ENCODE measurements at regions not wholly inside any gene's neighbourhood (a gene's known extent, or its start where the extent isn't known, plus 50 kb on each side); places are given as distances from the start of the nearest gene placed in this dataset.
"Not testable (repeated sequence)": the region's sequence is repeated elsewhere in the genome, so short reads cannot be mapped to it uniquely, and the experiment has no call there.

DNA sequence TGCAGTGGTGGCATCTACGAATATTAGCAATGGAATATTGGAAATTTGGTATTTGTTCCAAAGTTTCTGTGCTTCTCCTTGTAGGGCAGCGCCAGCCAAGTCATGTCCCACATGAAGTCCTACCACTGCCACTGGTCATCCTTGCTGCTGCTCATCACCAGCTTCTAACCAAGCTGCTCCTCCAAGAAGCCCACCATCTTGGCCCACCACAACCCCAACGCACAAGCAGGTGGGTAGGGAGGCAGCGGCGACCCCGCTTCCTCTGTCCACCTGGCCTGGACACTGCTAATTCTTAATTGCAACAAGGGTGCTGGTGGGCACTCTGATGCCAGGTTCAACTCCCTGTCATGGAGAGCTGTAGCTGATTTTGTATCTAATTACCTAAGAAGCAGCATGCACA lies 291.2 kb upstream of the LYPLAL1 start:
- DNase-seq: no peak

DNA sequence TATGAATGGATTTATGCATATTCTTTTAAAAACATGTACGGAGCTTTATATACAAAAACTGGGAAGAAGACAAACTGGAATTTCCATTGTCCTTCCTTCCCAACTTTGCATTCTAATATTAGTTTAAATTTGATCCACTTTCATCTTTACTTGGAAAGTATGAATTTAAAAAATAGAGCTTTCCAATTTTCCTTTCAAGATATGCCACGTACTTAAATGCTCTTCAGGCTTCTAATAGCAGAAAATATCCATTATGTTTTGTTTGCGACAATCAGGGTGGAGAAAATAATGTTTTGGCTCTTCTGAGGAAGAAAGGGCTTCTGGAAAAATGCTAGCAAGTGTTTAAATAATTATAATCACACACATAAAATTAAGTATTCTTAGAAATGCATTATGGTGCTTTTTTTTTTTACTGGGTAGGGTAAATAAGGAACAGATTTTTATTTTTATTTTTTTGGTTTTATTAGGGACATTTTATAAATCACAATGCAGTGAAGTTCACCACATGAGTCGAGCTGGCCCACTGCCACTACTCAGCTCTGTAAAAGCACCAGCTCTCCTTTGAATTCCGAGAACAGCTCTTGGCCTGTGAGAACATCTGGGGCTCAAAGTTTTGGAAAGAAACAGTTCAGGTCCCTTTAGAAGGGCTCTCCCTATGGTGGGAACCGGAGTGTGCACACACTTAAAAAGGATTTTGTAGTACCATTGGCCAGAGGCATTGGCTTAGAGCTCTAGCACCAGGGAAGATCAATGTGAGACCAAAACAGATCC lies 287.4 kb upstream of the LYPLAL1 start:
- DNase-seq: no peak

DNA sequence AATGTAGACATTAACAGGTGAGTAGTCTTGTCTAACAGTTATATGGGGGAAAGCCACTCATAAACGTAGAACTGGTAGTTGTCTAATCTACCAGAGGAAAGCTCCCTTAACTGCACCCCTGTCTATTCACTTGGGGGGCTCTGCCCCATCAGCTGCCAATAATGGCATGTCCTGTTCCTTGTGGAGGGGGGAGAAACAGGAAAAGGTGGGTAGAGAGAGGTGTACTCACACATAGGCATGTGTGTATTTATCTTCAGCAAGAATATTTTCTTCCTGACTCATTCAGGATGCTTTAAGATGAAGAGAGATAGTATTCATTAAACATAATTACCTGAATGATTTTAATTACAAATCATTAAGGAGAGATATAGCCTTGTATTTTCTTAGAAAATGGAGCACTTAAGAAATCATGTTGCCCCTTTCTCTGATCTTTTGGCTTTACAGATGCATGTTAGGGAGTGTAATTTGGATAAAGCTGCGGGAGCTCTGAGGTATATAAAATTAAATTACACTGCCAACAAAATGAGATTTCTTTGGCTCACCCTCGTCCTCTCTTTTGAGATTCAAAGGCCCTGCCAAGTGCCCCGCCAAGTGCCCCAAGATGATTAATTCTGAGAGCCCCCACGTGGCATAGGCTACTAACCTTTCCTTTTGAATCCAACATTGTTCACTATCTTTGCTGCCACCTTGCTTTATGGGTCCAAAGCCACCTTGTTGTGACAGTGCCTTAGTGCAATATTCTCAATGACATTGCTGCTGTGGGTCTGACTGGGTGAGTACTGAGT lies 286.3 kb upstream of the LYPLAL1 start:
- no peak for DNase-seq

DNA sequence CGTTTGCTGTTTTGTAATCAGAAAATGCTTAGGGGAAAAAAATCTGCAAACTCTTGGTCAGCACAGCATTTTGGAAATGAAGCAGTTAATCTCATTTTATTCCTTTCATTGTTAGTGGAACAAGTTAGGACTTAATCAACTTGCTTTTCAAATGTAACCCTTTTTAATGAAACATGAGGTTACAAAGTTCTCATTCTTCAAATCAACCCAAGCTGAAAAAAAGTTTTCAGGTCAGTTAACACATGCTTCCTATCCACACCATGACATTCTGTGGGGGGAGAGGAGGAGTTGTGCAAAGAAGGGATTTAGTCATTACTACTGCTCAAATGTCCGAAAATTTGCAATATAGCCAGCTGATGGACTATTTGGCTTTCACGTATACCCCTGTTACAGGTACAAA lies 283.2 kb upstream of the LYPLAL1 start:
- DNase-seq: no peak

DNA sequence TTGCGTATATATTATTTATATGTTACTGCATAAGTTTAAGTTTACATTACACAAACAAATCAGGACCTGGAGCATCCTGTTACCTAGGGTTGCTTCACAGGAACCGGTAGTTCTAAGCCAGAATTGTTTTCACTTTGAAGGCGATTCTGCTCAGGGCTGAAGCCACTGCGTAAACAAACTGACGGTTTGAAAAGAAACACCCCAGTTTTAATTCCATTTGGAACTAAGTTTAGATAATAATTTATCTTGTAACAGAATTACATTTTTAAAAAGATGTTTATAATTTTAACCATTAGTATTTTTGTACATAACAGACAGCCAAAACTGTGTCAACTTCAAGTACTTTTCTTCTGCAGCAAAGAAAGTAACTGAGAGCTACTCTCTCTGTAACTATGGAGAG lies 282.1 kb upstream of the LYPLAL1 start:
- no peak for DNase-seq

DNA sequence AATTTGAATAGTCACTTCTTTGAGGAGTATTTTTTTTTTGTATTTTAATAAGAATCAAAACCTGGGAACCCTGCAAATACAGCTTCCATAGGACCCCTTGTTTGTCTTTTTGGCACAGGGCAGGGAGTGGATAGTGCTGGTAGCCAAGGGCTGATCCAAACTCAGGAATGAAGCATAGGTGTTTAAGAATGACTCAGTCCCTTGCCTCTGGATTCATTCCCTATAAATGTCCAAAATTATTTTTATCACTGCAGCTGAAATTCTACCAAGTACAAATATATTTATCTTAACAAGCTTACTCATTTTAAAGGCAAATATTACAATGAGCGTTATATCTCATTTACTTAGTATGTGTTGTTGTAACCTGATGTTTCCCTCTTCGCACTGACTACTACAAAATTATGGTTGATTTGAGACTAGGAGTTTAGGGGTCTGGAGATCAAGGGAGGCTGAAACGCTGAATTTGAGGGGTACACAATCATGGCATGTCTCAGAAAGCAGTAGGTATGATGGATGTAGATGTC lies 278.6 kb upstream of the LYPLAL1 start:
- no peak for DNase-seq

DNA sequence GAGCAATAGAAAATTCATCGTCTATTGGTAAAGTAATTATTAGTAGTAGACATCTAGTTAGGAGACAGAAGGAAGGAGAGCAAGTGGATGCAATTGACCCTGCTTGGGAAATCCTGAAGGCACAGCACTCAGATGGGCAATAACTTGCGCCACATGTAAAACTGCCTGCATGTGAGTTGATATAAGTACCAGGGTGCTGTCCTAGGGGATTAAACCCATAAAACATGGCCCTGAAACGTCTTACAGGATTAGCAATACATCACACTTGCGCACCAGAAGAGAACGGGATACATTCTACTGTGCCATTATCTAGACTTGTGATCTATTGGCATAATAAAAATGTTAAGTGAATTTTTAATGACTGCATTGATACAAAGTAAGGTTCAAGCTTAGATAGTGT lies 277.5 kb upstream of the LYPLAL1 start:
- no peak for DNase-seq

DNA sequence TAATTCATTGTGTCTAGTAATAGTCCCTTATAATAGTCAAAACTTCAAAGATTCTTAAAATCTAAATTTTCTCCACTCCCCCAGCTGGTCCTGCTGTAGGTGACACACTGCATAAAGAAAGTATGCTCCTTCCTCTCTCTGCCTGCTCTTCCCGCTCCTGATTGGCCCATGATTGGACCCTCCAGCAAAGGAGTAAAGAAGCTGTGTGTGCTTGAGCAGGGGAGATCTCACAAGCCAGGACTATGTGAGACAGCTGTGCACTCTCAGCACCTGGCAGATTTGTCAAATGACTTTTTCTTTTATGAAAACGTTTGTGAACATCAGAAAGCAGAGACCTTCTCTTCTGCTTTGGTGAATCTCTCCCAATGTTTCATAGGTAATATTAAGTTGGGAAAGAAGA lies 274.8 kb upstream of the LYPLAL1 start:
- DNase-seq: no peak

DNA sequence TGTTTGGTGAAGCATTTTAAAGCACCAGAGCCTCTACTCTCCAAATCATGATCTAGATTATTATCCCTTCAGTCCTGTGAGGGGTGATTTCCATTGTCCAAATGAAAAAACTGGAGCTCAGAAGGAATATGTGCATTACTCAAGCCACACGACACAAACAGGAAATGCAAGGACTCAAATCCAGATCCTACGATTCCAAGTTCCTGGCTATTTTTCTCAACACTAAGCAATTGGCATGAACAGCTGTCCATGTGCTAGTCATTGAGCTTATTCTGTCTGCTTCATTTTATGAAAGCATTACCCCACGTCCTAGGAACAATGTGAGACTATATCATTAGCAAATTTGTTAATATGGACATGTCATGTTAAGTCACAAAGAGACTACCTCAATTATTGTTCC lies 273.1 kb upstream of the LYPLAL1 start:
- no peak for DNase-seq

DNA sequence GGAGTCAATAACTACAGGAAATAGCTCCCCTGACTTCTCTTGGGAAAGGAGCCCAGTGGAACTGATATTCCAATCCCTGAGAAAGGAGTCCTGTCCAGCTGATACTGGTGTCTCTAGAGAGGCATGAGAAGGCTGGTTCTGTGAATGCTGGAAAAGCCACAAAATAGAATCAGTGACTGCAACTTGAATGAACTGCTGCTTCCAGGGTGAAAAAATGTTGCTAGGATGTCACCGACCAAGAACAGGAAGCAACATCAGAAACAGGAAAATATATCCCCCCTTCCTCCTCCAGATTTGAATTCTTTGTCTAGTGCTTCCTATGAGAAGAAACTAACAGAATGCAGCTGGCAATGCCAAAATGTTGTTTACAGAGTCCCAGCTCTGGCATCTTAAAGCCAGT lies 269.3 kb upstream of the LYPLAL1 start:
- no peak for DNase-seq

DNA sequence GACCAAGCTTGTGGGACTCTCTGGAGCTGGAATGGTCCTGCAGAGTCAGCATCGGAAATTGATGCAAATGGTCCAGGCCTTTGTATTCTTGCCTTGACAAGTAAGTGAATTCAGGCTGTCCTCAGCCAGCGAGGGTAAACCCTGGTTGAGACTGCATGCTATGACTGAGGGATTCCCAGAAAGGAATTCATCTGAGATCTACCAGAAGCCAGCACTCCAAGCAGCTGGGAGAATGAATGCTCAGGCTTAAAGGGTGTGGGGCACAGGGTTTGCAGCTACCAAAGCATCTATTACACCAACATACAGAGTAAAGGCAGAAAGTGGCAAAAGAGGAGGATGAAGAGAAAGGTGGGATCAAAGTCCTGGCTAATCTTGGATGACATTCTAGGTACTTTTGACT lies 257.0 kb upstream of the LYPLAL1 start:
- DNase-seq: no peak

DNA sequence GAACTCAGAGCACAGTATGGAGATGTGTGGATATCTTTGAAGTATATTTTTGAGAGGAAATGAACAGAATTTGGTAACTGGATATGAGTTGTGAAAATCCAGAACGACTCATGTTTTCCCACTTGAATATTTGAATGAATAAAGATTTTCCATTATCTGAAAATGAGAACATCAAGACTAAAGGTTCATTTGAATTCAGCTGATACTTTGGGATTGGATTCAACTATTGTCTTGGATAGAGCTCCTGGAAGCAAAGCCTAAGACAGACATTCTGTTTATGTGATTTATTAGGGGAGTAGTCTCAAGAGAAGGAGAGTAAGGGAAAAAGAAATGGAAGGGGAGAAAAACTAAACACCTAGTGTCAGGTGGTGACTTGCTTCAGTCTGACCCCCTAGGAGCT lies 256.0 kb upstream of the LYPLAL1 start:
- no peak for DNase-seq

DNA sequence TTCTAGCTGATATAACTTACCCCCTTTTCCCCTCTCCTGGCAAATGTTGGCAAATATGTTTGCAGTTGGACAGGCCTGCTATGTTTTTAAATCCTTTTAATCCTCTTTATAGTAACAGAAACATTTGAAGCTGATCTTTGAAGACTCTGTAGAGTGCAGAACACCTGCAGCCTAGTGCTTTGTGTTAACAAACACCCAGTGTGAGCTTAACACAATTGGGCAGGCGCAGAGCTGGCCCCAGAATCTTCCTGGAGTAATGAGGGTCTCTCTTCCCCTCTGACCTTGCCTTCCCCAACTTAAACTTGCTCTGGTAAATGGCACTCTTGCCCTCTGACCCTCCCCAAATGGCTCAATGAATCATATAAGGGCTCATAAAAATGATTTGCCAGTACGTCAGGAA lies 247.9 kb upstream of the LYPLAL1 start:
- no peak for DNase-seq

DNA sequence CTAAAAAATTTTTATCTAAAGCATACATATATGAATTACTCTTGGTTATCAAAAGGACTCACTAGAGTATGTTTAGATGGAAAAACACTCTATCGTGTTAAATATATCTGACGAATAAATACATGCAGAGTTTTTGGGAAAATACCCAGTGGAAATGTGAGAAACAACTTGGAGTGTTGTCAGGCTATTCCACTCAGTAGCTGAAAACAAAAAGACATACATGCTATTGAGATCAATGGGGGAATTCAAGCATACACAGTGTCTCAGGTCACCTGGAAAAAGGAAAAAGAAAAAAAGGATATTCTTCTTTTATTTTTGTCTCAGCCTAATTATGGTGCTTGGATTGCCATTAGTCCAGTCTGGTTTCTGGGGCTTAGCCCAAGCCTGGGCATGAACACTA lies 247.0 kb upstream of the LYPLAL1 start:
- DNase-seq: no peak

DNA sequence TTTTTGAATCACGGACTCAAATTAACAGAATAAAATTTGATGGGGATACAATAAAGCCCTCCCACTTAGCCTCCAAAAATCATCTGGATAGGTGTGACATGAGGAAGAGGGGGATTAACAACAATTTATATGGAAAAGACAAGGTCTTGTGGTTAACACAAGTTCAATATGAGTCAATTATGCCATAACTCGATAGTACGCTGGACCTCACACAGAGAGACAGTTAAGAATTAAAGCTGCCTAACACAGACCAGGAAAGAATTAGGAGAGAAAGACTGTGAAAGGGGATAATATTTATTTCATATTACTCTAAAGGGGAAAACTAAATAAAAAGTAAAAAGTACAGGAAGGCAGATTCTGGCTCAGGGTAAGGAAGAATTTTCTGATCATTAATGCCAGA lies 243.7 kb upstream of the LYPLAL1 start:
- no peak for DNase-seq

DNA sequence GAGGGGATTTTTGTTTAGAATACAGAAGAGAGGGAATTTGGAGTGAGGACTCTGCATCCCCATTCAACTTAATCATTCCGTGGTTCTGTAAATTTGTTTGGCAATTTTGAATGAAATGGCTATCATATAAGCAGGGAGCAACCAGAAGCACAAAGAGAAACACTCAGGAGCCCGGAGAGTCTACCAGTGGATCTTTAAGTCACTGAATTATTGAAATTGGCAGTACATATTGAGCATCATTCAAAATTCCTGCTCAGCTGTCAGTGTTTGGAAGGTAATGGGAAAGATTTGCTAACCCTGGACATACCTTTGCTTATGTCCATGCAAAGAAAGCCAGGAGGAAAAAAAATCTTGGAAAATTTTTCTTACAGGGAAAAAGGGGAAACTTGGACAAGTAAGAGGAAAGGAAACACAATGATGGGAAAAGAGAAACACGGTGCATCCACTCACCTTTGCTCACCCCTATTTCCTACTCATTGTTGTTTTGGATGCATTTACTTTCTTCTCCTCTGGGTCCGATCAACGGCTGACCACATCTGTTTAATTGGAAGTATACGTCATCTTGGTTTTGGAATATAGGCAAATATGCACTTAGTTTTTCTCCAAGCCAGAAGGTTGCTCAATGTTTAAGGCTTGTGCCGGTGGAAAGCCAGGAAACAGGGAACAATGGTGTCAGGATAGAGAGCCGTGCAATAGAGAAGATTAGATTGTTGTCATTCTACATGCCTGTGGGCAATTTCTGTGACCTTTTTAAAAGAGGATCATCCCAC lies 243.0 kb upstream of the LYPLAL1 start:
- DNase-seq: no peak

DNA sequence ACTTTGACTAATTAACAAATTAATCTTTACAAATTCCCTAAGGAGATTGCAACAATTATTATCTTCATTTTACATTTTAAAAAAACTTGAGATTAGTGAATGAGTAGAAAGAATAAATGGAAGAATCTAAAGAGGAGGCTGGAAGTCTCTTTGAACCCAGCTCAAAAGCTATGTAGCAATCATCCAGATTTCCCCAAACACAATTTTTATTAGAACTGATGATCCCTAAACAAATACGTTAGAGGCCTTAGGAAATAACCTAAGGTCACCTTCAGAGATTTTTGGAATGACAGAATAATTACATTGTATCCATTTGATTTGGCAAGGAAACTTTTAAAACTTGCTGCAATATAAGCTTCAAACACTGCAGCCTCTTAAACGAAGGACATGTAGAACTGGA lies 242.4 kb upstream of the LYPLAL1 start:
- DNase-seq: no peak

DNA sequence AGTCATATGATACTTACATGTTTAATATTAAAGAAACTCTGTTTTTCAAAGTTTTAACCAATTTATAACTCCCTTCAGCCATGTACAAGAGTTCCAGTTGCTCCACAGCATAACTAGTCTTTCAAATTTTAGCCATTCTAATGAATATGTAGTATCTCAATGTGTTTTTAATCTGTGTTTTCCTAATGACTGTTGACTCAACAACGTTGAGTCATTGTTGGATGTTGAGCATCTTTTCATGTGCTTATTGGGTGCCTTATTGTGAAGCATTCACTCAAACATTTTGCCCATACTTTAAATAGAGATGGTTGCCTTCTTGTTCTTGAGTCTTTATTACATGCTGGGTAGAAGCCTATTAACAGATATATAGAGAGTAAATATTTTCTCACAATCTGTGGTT lies 240.2 kb upstream of the LYPLAL1 start:
- DNase-seq: no peak

DNA sequence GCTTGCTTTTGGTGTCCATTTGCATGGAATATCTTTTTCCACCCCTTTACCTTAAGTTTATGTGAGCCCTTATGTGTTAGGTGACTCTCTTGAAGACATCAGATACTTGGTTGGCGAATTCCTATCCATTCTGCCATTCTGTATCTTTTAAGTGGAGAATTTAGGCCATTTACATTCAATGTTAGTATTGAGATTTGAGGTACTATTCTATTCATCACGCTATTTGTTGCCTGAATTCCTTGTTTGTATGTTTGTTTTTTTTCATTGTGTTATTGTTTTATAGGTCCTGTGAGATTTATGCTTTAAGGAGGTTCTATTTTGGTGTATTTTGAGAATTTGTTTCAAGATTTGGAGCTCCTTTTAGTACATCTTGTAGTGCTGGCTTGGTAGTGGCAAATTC lies 238.3 kb upstream of the LYPLAL1 start:
- not testable (repeated sequence) for DNase-seq

DNA sequence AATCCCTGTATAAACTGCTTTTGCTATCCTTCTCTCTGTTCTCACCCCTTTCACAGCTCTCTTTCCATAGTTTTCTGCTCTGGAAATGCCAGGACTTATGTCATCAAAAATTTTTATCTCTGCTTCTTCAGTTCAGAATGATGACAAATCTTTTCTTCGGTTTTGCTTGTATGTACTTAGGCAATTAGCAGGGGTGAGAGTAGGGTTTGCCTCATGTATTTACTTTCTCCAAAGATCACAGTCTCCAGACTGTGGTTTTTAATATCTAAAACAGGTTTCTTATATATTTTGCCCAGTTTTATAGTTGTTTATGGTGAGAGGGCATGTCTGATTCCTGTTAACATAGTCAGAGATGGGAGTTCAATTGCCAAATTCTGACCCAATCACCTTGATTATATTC lies 235.4 kb upstream of the LYPLAL1 start:
- DNase-seq: no peak

DNA sequence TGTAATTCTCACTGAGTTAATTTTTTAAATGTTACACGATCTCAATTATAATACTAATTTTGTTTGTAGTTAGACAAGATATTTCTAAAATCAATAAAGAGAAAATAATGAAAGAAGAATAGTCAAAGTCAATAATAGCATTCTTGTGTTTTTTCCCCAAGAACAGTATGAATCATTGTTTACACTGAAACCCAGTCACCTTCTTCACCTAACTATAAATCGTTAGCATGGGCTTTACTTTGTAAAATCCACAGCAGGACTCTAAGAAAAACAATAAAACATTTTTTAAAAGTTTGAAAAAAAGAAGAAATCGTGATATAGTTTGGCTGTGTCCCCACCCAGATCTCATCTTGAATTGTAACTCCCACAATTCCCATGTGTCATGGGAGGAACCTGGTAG lies 234.6 kb upstream of the LYPLAL1 start:
- DNase-seq: no peak

DNA sequence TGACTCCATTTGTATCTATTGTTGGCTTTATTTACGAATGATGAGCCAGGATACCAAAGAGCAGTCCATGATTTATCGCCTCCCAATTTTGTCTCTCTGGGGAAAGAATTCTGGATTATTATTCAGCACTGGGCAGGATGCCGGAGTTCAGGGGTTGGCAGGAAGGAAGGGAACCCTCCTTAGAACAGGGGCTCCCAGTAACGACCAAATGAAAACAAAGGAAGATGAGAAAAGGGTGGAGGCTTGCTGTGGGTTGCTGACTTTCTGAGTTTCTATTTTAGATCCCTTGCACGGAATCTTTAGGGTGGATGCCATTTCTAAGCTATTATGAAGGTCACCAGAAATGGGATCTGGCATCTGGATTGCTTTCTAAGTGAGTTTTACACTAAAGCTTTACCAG lies 231.2 kb upstream of the LYPLAL1 start:
- DNase-seq: no peak

DNA sequence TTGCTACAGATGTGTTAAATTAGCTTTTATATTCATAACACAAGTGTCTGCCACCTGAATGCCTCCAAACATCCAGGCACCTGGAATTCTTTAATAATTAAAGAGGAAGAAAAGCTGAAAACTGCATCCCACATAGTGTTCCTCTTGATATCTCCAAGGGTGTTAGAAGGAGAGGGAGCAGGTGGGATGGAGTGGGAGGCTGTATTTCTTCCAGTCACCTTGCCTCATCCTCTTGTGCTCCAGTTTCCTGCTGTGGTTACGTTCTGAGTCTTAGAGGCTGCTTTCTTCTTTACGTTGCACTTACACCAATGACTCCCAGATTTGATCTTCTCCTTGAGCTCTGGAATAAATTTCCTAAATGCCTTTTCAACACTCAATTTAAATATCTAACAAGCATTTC lies 230.3 kb upstream of the LYPLAL1 start:
- no peak for DNase-seq

DNA sequence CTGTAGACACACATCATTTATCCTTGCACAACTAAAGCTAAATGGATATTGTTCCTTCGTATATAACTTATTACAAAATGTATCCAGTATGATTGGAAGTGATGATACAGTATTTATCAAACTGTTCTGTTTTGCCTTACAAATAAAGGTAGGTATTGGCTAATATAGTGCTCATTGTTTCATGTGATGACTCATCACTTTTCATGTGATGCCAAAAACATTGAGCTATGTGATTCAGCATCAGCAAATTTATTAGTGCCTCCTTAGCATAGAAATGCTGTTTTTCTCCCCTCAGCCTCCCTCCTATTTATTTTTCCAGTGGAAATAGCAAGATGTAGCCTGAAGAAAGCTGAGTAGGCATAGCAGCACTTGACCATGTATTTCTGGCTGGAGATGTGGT lies 228.6 kb upstream of the LYPLAL1 start:
- DNase-seq: no peak
